AG09319 (cell line): ENCODE measurements at regions not wholly inside any gene's neighbourhood (a gene's known extent, or its start where the extent isn't known, plus 50 kb on each side); places are given as distances from the start of the nearest gene placed in this dataset.

Source experiments
- DNase-seq: peaks from one replicate; pipeline ENCODE4 v3.0.0-alpha.2; 2010; ENCODE audit warnings: low read depth; ENCODE audit errors: extremely low read depth
- TF ChIP-seq, protein P1 (sequence below): IDR thresholded peaks from 2 replicates; pipeline ENCODE4 v1.5.1; 2011; ENCODE audit warnings: low read depth, mild to moderate bottlenecking, inconsistent platforms, low read length, moderate library complexity

- TF ChIP-seq, protein P1, sequence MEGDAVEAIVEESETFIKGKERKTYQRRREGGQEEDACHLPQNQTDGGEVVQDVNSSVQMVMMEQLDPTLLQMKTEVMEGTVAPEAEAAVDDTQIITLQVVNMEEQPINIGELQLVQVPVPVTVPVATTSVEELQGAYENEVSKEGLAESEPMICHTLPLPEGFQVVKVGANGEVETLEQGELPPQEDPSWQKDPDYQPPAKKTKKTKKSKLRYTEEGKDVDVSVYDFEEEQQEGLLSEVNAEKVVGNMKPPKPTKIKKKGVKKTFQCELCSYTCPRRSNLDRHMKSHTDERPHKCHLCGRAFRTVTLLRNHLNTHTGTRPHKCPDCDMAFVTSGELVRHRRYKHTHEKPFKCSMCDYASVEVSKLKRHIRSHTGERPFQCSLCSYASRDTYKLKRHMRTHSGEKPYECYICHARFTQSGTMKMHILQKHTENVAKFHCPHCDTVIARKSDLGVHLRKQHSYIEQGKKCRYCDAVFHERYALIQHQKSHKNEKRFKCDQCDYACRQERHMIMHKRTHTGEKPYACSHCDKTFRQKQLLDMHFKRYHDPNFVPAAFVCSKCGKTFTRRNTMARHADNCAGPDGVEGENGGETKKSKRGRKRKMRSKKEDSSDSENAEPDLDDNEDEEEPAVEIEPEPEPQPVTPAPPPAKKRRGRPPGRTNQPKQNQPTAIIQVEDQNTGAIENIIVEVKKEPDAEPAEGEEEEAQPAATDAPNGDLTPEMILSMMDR = no peak
- DNase-seq = no peak
Measured at GRCh38 chr5:44935871-44936270, 127.1 kb downstream of the MRPS30 start.

GRCh38 chr5:44942524-44943001, 133.8 kb downstream of the MRPS30 start:
- no peak for DNase-seq
- TF ChIP-seq, protein P1 = no peak

- TF ChIP-seq, protein P1 = no peak
- peak; percentile 29 for DNase-seq
Measured at GRCh38 chr5:44943647-44944046, 134.9 kb downstream of the MRPS30 start.

DNA sequence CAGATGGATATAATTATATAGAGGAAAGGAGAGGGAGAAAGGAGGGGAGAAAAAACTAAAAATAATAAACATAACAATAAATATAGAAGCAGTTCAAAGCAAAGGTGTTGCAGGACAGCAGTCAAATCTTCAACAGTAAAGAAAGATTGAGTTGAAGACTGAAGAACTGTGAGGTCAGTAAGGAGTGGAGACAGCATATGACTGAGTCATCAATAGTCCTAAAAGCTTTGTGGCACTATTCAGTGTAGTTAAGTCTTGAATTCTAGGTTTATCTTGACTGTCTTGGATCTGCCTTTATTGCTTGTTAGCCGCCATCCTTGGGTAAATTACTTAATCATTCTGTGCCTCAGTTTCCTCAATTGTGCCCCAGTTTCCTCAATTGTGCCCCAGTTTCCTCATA, 137.0 kb downstream of the MRPS30 start:
- TF ChIP-seq, protein P1 = no peak
- no peak for DNase-seq

DNA sequence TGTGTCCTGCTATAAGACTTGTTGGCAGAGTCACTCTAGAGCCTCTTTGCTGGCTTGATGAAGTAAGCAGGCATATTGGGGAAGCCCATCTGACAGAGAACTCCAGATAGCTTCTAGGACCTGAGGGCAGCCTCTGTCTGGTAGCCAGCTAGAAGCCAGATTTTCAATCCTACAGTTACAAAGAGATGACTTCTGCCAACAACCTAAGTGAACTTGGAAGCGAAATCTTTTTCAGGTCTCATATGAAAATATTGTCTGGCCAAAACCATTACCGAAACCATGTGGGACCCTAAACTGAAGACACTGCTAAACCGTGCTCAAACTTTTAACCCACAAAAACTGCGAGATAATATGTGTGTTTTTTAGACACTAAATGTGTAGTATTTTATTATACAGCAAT, 140.9 kb downstream of the MRPS30 start:
- no peak for DNase-seq

DNA sequence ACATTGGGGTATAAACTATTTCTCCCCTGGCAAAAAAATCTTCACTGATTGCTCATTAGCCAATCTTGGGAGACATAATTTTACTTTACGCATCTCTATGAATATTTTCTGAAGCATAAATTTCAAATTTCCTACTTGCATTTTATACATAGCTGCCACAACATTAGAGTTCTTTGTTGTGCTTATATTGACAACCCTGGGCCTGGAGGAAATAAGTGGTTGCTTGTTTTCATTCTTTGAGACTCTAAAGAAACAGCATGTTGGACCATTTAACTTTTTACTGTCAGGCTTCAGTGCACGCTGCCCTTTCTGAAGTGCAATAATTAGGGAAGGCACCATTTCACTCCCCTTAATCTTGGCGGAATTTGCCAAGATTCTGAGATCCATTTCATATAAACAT, 142.6 kb downstream of the MRPS30 start:
- TF ChIP-seq, protein P1 = no peak
- no peak for DNase-seq

More for the DNA sequence above, 140.9 kb downstream of the MRPS30 start:
- TF ChIP-seq, protein P1 = no peak

DNA sequence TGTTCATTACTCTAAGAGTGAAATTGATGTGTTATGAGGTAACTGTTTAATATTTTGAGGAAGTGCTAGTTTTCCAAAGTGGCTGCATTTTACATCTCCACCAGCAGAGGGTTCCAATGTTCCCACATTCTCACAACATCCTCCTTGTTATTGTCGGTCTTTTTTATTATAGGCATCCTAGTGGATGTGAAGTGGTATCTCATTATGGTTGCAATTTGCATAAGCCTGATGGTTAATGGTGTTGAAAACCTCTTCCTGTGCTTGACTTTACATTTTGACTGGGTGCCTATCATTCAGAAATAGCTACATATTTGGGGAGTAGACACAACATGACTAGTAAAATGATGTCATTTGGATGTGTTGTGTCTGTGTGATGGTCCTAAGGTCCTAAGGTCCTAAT, 143.6 kb downstream of the MRPS30 start:
- TF ChIP-seq, protein P1 = peak; percentile 65
- no peak for DNase-seq
